ENCODE measurements at regions not wholly inside any gene's neighbourhood (a gene's known extent, or its start where the extent isn't known, plus 50 kb on each side); places are given as distances from the start of the nearest gene placed in this dataset.

DNA sequence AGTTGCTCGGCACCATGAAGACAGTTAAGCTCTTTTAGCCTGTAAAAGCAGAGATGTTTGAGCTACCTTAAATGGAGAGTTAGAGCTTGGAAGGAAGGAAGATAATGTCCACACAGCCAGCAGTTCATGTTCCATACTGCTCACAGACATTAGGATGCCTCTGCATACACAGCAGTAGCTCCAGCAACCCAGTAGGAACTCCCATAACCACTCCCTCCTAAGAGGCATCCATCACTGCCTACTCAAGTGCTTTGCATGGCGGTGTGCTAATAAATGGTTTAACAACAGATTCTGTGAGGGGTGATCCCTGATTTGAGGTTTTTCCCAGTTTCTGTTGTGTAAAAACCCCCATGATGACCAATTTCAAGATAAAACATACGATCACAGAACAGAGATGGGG is 286.4 kb downstream of the HACE1 start:
- DNase-seq, result no peak

DNA sequence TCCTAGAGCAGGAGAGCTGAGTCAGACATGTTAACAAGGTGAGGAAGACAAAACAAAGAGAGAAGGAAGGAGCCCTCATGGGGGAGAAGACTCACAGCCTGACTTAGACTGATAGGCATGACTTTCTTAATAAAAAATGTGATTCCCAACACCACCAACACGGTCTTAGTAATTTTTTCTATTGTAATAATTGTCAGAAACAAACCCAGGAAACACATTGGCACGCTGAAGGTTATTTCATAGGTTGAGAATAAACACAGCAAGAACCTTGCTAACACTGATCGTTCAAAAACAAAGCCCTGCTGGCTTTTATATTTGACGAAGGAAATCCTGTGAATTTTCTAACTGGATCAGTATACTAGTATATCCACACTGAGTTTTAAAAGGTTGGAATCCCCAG is 286.8 kb downstream of the HACE1 start:
- DNase-seq, result no peak

DNA sequence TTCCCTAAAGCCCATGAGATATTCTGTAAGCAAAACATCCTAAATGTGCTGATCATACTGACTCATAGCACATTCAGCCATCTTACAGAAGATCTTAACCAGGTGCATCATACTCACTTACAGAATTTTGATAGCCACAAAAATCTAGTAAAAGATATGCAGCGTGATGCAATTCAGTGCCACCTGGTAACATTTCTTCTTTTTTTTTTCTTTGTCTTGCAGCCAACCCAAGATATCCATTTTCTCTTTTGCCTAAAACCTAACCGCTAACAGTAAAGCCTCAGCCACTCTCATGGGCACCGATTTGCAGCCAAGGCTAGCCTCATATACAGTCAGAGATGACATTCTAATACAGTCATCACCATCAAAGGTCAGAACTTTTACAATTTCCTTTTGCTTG is 293.3 kb downstream of the HACE1 start:
- DNase-seq, result no peak

DNA sequence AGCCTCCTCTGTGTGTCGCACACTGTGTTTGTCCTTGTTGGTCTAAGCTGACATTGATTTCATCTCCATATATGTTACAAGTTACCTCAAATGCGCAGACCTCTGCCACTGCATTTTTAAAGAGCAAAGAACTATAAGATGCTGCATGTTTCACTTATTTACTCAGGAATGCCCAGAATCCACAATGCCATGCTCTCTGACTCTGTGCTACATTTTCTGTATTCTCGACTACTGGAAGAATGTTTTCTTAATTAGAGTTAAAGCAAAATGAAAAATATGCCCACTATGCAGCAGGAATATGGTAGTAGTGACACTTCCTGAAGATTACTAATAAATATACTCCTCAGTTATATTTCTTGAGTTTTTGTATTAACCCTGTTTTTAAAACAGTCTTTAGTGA is 296.4 kb downstream of the HACE1 start:
- DNase-seq, result no peak

DNA sequence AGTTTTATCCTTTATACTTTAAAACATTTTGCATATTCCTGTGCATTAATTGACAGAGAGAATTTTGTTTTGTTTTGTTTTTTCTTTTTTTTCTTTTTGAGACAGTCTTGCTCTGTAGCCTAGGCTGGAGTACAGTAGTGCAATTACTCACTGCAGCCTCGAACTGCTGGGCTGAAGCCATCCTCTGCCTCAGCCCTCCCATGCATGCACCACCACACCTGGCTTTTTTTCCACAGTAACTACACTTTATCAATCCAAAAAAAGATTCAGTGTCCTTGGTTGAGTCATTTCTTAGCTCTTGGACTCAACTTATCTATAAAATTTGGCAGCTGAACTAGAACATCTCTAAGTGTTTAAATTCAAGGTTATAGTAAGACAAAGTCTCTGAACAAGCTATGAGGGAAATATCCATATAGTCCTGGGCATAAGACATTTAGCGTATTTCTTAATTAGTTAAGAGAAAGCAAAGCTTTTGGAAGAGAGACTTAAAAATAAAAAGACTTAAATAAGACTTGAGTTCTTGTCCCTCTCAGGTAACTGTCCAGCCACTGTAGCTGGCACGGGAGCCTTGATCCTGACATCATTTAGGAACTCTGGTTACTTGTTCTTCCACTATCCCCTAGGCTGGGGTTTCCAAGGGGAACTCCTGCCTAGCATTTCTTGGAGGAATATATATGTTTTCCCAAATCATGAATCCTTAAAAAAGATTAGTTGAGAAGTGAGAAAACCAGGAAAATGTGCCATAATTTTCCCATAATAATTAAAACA is 300.1 kb downstream of the HACE1 start:
- no peak for DNase-seq

DNA sequence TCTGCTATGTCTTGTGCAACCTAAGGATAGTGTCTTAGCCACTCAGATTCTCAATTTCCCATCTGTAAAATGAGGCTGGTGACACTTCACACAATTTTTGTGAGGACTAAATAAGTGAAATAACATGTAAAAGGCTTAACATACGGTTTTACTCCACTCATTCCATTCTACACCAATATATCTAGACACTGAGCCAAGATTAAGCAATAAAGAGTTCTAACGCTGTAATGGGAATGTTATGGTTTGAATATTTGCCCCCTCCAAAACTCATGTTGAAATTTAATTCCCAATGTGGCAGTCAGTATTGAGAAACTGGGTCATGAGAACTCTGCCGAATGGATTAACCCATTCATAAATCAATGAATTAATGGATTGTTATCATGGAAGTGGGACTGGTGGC is 301.0 kb downstream of the HACE1 start:
- no peak for DNase-seq

DNA sequence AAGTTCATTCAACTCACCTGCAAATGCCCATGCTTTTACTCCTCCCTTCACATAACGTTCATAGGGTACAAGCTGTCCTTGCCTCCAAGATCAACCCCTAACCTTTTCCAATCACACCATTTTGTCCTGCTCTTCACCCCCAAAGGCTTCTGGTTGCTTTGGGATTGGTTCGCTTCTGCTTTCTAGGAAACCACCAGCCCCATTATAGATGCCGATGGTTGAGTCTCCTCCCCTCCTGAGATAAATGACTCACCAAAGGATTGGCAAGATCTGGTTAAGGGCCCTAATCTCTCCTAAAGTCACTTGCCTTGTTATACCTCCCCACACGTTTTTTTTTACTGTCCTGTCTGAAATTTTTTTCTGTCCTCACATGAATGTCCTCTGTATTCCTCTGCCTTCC is 311.4 kb downstream of the HACE1 start:
- no peak for DNase-seq

DNA sequence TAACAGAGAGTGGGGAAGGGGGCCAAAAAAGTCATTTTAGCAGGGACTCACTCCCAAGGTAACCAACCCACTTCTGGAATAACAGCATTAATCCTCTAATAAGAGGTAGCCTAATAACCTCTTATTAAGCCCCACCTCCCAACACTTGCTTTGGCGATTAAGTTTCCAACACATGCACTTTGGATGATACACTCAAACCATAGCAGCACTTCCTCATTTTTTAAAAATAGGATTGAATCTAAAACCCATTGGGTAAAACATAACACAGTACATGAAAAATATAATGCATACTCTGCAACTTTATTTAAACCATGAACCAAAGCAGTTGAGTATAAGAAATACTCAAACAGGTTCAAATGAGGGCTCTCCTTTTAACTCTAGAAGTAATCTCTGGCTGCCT is 318.3 kb downstream of the HACE1 start:
- DNase-seq, result no peak

DNA sequence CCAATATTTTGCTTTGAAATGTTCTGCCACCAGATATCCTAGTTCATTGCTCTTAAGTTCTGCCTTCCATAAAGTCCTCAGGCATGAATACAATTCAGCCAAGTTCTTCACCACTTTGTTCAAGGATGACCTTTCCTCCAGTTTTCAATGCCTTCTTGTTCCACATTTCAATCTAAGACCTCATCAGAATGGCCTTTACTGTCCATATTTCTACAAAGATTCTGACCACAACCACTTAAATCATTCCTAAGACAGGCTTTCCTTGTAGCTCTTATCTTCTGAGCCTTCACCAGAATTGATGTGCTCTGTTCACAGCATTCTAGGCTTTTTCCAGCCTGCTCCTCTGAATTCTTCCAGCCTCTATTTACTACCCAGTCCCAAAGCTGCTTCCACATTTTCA is 319.0 kb downstream of the HACE1 start:
- no peak for DNase-seq

DNA sequence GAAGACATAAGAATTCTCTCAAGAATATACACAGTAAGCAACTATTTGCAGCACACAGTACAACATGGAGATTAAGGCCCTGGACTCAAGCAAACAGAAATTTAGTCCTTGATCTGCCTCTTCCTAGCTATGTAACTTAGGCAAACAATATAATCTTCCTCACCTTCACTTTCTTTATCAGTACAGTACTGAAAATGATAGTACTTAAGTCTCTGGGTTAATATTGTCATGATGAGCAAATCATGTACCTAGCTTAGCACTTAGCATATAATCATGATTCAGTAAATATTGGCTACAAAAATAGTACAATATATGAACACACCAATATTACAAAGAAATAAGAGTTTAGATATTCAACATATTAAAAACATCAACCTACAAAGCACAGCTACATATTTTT is 320.5 kb downstream of the HACE1 start:
- no peak for DNase-seq

DNA sequence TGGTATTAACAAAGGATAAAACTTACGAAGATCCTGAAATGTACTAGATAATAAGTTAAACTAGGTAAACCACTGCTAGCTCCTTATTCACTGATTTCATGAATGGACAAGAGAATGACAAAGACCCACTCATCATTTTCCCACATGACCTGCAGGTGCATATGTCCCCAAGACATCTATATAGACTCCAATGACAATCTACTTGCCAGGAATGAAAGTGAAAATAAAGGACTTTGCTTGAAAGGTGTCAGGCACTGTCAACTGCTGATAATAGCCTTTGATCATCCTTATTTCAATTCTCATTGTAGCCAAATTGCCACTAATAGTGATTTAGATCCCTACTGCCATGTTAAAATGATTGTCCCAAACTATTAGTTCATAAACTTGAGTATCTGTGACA is 321.8 kb downstream of the HACE1 start:
- DNase-seq, result no peak

DNA sequence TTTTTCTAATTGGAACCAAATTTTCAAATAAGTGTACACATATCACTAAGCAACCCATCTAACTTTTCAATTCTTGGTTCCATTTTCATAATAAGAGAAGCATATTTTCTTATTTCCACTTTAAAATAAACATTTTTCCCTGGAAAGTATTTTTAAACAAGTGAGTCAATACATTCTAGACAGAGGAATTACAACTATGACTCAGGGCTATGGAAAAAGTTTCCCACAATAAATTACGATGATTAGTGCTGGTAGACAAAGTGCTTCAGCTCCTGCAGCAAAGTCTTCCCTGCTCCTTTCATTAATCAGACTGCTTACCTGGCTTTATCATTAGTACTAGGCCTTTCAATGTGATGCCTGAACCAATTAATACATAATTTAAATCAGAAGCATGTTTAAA is 322.5 kb downstream of the HACE1 start:
- DNase-seq, result no peak

DNA sequence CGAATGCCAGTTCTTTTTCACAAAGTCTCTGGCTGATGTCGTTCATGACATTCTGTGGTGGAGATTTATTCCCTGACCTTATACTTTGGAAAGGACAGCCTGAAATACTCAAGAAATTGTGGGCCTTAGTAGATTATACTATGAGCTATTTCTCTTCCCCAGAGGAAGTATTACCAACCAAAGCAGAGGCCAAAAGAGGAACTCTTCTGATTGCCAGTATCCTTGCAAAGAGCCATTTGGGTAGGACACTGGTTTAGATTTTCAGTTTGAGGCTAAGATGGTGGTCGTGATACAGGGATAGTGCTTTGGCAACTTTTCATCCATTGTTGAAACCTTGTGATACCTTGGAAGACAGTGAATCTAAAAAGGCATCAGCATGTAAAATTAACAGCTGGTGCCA is 327.3 kb downstream of the HACE1 start:
- no peak for DNase-seq

DNA sequence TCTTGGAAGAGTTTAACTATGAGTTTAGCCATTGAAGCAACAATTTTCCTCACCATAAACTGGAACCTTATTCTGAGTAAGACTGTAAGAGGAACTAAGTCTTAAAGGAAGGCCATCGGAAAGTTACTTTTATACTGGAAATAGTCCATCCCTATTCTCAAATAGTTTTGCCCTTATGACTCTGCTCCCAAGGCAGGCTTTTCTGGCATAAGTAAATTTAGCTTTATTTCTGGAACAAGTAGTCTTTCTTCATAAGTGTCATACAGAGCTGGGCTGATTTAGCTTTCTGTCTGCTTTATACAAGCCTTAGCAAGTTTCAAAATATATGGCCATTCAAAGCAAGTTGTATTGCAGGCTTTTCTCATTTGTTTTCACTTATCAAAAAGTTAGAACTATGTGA is 328.1 kb downstream of the HACE1 start:
- no peak for DNase-seq

DNA sequence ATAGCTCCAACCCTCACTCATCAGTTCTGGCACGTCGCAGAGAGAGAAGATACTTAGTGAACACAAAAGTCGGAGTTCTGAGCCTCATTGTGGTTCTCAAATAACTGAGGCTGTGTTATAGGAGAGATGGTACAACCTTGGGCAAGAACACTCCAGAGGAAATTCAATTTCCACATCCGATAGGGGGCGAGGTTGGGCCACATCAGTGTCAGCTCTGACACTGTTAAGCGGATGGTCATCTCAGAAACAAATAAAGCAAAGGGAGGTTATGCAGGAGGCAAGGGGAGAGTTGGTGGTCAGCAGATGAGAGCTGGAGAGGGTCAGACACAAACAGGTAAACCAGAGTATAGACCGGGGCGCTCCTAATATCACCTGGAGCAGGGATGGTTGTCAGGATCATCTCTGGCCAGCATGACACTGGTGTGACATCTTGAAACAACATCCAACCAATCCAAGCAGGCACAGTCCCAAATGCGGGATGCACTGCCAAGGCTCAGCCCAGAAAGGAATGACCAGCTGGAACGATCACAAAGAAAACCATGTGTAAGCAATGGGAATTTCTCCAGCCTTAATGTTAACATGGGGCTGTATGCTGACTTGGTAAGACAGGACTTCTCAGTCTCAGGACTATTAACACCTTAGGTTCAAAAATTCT is 331.8 kb downstream of the HACE1 start:
- peak; percentile 58 to 83 for DNase-seq

DNA sequence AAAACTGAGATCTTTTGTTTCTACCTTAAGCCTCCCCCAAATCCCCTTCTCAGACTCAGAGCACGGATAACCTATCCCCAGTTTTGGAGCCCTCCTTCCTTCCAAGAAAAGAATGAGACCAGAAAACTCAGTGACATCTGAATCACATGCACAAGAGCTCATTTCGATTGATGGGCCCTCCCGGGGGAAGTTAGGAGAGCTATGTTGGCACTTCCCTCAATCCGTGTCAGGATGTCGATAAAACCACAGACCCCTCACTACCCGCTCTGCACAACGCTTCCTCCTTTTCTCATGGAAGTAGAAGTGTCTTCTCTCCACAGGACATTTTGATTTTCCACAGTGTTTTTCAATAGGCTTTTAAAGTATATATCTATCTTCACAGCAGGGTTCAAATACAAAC is 332.4 kb downstream of the HACE1 start:
- no peak for DNase-seq

DNA sequence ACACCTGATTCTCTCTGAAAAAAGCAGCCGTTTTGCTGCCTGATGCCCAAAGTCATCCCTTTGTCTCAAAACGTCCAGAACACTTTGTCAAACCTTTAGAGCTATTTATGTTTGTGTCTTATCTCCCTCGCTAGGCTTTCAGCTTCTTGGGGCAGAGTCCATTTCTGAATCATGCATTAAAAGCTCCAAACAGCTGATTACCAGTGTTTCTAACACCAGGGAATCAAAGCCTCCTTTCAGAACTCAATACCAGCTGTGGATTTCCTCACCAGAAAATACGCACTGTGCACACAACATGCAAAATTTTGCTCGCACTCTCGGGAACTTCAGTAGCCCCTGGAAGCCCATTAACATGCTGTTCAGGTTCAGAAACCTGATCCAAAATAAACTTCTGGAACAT is 333.3 kb downstream of the HACE1 start:
- DNase-seq, result no peak

DNA sequence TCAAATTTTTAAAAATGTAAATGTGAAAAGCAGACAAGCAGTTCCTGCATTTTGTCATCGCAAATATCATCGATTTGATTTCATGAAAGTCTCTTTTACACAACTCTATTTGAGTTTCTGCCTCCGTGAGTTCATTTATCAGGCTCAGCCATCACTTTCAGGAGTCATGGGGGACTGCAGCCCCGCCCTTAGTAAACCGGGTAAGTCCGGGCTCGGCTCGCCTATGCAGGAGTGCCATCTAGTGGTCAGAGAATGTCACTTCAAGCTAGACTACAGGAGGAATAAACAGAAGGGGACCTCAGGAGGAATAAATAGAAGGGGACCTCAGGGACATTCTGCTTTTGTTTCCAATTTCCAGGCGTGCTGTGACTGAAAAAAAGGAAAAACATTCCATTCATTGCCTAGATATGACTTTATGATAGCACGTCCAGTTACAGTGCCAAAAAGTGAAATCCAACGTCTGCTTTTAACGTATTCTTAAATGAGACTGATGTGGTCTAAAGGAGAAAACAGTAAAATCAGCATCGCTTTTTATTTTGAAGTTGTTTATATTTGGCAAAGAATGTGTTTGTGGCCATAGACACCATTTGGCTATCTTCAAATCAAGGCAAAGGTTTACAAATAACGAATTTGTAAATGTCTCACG is 333.9 kb downstream of the HACE1 start:
- DNase-seq, result peak; percentile 82 to 90

DNA sequence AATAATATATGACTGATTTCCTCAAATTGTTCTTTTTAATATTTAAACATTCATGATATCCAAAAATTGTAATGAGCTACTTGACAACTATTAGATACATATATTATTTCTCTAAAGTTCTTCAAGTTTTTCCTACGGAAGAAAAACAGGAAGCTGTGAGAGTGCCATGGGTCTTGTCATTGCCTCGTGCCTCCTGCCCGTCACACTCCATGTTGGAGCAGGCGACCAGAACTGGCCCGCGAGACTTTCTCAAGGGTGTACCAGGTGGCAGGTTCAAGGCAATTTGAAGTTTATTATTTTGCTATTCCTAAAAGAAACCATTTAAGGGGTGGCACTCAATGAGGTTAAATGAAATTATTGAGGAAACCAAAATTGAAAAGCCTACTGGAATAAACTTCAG is 337.2 kb downstream of the HACE1 start:
- no peak for DNase-seq

DNA sequence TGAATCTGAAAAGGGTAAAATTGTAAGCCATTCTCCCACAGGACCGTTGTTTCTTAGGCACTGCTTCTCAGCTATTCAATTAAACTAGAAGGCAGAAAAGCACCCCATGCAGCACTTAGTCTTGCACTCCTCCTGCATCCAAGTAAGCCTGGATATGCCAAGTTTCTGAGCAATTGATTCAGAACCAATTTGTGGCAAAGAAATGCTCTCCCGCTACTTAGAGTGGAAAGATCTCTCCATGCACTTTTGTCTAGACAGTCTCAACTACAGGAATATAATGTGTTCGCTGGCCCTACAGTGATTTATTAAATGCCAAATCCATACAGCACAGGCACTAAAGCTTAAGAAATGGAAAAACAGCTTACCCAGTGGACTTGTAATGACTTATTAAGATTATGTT is 338.5 kb downstream of the HACE1 start:
- DNase-seq, result peak in 1 of 2 experiments; percentile 53

DNA sequence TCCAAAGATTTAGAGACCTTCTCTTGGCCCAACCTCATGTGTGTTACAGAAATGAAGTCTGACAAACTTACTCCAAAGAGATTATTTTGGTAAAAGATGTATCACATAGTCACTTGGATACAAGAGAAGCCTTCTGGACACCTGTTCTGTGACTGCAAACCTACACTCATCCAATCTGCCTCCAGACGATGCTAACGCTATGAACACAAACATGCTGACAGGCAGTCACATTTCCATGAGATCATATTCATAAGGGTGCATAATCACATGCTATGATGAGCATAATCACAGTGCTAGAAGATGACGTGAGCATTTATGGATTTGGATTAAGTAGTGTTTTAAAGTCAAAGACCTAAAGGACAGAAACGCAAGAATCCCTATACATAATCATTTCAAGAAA is 340.2 kb downstream of the HACE1 start:
- DNase-seq, result no peak

DNA sequence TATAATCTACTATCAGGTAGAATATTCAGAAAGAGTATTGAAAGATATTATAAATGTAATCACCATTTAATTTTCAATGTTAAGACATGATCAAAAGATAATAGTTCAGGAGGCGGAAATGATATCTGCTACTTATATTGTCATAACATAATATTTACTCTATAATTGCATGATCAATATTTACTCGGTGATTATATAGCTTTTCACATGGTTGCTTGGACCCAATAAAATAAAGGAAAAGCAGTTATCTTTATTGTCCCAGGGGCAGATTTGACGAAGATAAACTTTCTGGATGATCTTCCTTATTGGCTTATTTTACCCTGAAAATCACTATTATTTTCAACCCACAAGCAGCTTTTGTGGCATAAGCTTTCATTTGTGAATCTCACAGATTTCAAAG is 350.4 kb downstream of the HACE1 start:
- no peak for DNase-seq

DNA sequence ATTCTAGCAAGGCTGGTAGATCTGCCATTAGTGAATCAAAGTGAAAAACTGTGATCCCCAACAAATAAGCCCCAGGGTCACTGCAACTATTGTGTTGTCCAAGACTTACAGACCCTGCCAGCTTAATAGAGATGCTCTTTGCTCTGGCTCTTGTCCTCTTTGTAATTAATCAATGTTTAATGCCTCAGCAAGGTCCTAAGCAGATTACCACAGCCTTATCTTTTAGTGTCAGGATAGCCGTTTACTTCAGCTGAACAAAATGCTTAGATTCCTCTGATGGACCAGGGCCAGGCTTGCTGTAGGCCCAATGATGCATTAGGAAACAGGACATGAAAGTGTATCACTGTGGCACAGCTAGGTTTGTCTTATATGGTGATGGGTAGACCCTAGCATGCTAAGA is 353.3 kb downstream of the HACE1 start:
- DNase-seq, result no peak

DNA sequence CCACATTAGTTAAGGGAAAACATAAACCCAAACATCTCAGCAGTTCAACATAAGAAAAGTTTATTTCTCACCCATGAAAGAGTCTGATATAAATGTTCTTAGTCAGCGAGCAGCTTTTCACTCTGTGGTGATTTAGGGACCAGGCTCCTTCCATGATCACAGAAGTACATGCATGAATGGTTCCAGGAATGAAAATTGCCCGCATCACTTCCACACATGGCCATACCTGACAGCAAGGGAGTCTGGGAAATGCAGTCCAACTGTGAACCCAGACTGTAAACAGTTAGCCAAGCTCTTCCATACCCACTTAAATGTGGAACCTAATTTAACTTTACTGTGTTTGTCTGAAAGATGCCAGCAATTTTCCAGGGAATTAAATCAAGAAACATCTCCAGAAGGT is 353.9 kb downstream of the HACE1 start:
- DNase-seq, result no peak

DNA sequence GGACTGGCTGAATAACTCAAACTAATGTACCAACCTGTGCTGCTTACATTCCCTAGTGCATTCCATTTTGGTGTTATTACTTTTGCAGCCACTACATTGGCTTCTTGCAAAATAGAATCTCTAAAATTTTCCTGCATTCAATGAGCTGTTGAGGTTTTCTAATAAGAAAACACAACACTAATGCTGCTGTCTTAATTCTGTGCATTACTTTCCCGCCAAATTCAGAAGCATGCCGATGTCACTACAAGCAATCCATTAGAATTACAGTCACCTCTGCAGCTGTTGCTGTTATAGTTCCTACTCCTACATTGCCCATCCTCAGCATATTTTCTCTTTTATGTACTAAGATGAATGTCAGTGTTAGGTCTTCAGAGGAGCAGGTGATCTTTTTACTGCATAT is 359.5 kb downstream of the HACE1 start:
- no peak for DNase-seq
